Naive B cell (primary cell): ENCODE measurements at regions not wholly inside any gene's neighbourhood (a gene's known extent, or its start where the extent isn't known, plus 50 kb on each side); places are given as distances from the start of the nearest gene placed in this dataset.
A peak's percentile ranks its signal among the peaks of the same experiment; 100 is the strongest.

Experiments
- ATAC-seq, 2 donors: fragments of 150-1000 bp; cut with Tn5 transposase; 2 replicates each; pipeline ENCODE4 v1.10.0; 2021; ENCODE audit warnings: low read depth in 2 of 2, mild to moderate bottlenecking in 2 of 2, moderate library complexity in 2 of 2
- DNase-seq: peaks from one replicate; pipeline ENCODE4 v3.0.0; 2022
- H3K27ac Mint-ChIP-seq, 6 donors: one replicate each; pipeline ENCODE4 v1.8.0; 2020 to 2022; ENCODE audit warnings: mild to moderate bottlenecking in 6 of 6, mixed read lengths in 6 of 6, moderate library complexity in 5 of 6, inconsistent platforms in 2 of 6
- H3K27me3 Mint-ChIP-seq, 3 donors: one replicate each; pipeline ENCODE4 v1.8.0; 2021 to 2022; ENCODE audit warnings: mixed read lengths in 3 of 3, mild to moderate bottlenecking in 1 of 3
- H3K36me3 Mint-ChIP-seq, 2 donors: one replicate each; pipeline ENCODE4 v1.8.0; 2020 to 2022; ENCODE audit warnings: mixed read lengths in 2 of 2, inconsistent platforms in 1 of 2, mild to moderate bottlenecking in 1 of 2
- H3K4me1 Mint-ChIP-seq, 3 donors: one replicate each; pipeline ENCODE4 v1.8.0; 2020 to 2022; ENCODE audit warnings: mixed read lengths in 3 of 3, inconsistent platforms in 1 of 3, mild to moderate bottlenecking in 1 of 3, moderate library complexity in 1 of 3
- H3K4me3 Mint-ChIP-seq, 8 donors: one replicate each; pipeline ENCODE4 v1.8.0; 2020 to 2022; ENCODE audit warnings: mild to moderate bottlenecking in 8 of 8, mixed read lengths in 8 of 8, moderate library complexity in 8 of 8, inconsistent platforms in 2 of 8
- H3K9me3 Mint-ChIP-seq, 7 donors: one replicate each; pipeline ENCODE4 v1.8.0; 2020 to 2022; ENCODE audit warnings: mixed read lengths in 7 of 7, mild to moderate bottlenecking in 5 of 7, inconsistent platforms in 2 of 7, moderate library complexity in 1 of 7

DNA sequence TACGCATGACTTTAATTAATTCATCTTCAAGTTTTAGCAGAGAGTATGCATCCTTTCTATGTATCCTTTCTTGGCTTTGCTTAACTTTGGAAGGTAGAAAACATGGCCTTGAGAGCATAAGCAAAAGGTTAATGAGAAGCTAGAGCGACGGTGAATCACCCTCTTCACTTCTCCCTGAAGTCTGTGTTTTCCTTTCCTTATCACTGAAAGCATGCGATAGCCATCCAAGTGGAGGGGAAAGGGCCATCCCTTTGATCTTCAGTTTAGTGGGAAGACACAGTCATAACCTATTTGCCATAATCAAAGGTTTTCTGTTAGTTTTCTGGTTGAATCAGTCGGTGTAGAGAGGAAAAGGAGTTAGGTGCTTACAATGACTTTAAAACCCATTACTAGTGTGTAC, 354.0 kb upstream of the ROBO2 start:
- ATAC-seq (no peak), DNase-seq (no peak)
- peaks cover 0 to 14% (median 0%) of the 10 kb centered on the region in 7 donors for H3K9me3 Mint-ChIP-seq
- no peaks in the 10 kb centered on the region for H3K4me1 Mint-ChIP-seq
- no peaks in the 10 kb centered on the region for H3K36me3 Mint-ChIP-seq
- no peak overlapping the region for H3K4me3 Mint-ChIP-seq
- no peak overlapping the region for H3K27ac Mint-ChIP-seq
- H3K27me3 Mint-ChIP-seq, result no peaks in the 10 kb centered on the region

- no peak for DNase-seq
- Mint-ChIP-seq H3K9me3 (peaks cover 0 to 16% (median 0%) of the 10 kb centered on the region in 7 donors), H3K4me3 (no peak overlapping the region), H3K4me1 (no peaks in the 10 kb centered on the region), H3K27me3 (no peaks in the 10 kb centered on the region), H3K27ac (no peak overlapping the region), H3K36me3 (peaks cover 0 to 5% of the 10 kb centered on the region in 2 donors)
- ATAC-seq, result no peak
Observed at GRCh38 chr3:76687019-76687418, 352.9 kb upstream of the ROBO2 start.

DNA sequence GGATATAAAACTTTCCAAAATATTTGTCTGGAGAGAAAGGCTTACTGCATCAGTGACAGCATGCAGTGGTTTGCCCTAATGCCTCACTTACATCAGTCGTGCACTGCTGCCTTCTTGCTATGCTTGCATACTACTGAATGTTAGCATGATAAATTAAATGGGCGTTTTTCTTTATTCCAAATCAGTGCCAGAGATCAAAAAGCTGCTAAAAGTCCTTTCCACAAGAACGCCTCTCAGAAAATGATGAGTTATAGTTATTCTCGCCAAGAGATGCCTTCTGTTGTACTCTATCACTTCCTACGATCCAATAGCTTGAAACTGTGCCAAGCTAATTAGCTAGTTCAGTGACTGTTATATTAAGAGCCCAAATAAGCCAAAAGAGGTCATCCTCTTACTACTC, 345.8 kb upstream of the ROBO2 start:
- ATAC-seq (no peak), DNase-seq (no peak)
- H3K9me3 Mint-ChIP-seq, result peaks cover 0 to 19% (median 3%) of the 10 kb centered on the region in 7 donors
- H3K36me3 Mint-ChIP-seq, result peaks cover 0 to 5% of the 10 kb centered on the region in 2 donors
- no peak overlapping the region for H3K27ac Mint-ChIP-seq
- H3K4me1 Mint-ChIP-seq, result no peaks in the 10 kb centered on the region
- H3K4me3 Mint-ChIP-seq, result no peak overlapping the region
- H3K27me3 Mint-ChIP-seq, result no peaks in the 10 kb centered on the region

DNA sequence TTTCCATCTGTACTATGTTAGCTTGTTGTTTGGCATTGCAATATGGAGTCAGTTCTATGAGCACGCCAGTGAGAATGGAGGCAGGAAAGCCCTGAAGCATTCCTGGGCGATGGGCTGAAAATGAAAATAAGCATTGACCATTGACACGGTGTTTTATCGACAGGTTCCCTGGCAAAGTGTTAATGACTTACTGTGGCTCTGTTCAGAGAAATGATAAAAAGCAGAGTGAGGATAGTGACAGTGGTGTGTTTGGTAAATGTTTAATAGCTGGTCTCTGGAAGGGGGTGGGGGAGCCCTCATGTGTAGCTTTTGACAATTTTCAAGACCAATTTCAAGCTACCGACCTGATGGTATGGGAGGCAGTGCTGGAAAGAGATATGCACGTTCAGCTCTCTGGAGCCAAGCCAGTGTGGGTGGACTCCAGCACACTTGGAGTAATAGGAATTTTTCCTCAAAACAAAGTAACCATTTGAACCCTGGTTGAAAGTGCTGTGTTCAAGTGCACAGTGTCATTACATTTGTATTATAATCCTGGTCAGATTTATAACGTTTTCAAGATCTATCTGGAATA, 341.7 kb upstream of the ROBO2 start:
- ATAC-seq (no peak), DNase-seq (no peak)
- Mint-ChIP-seq H3K36me3 (no peaks in the 10 kb centered on the region), H3K27ac (no peak overlapping the region), H3K4me3 (no peak overlapping the region), H3K9me3 (peaks cover 0 to 8% (median 3%) of the 10 kb centered on the region in 7 donors), H3K4me1 (no peaks in the 10 kb centered on the region), H3K27me3 (no peaks in the 10 kb centered on the region)

DNA sequence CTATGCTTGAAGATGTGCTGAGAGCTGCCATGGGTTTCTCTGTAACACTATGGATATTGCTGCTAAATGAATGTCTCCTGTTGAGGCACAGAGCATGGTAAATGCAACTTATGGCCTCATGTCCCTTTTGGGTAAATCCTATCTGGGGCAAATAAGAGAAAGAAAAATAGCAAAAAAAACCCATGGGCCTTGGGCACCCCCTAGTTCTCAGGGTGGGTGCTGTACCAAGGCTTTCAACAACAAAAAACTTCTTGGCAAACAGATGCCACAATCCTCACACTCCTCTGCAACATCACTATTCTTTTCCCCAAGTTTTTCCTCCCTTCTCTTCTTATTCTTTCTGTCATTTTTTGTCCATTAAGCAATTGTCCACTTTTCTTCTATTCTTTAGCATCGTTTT, 340.1 kb upstream of the ROBO2 start:
- peak overlapping the region in 1 of 8 donors; percentile 29 for H3K4me3 Mint-ChIP-seq
- no peak for DNase-seq
- no peaks in the 10 kb centered on the region for H3K36me3 Mint-ChIP-seq
- no peak overlapping the region for H3K27ac Mint-ChIP-seq
- no peak for ATAC-seq
- no peaks in the 10 kb centered on the region for H3K27me3 Mint-ChIP-seq
- H3K4me1 Mint-ChIP-seq, result no peaks in the 10 kb centered on the region
- H3K9me3 Mint-ChIP-seq, result peaks cover 0 to 16% (median 3%) of the 10 kb centered on the region in 7 donors

DNA sequence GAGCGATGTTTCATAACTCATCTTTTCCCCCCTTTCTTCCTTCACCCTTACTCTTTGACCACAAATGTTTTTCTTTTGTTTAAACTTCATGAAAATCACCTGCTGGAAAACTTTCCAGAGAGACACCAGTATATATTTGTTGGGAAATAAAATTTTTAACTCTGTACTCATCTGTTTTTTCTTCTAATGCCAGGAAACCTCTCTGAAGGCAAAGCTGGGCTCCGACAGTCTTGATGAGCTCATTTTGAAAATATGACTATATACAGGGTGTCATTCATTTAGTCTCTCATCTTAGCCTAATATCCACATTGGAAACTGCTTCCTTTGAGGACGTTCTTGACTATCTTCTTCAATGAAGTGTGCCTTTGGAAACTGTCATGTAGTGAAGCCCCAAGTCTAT, 339.6 kb upstream of the ROBO2 start:
- DNase-seq, result no peak
- ATAC-seq, result no peak
- H3K36me3 Mint-ChIP-seq, result no peaks in the 10 kb centered on the region
- no peaks in the 10 kb centered on the region for H3K4me1 Mint-ChIP-seq
- no peaks in the 10 kb centered on the region for H3K27me3 Mint-ChIP-seq
- peaks cover 0 to 16% (median 3%) of the 10 kb centered on the region in 7 donors for H3K9me3 Mint-ChIP-seq
- H3K4me3 Mint-ChIP-seq, result no peak overlapping the region
- H3K27ac Mint-ChIP-seq, result no peak overlapping the region

- Mint-ChIP-seq H3K27ac (no peak overlapping the region), H3K27me3 (no peaks in the 10 kb centered on the region), H3K4me3 (no peak overlapping the region), H3K36me3 (no peaks in the 10 kb centered on the region), H3K4me1 (no peaks in the 10 kb centered on the region), H3K9me3 (peaks cover 0 to 16% (median 3%) of the 10 kb centered on the region in 7 donors)
- ATAC-seq (no peak), DNase-seq (no peak)
Observed at GRCh38 chr3:76702676-76703075, 337.2 kb upstream of the ROBO2 start.

DNA sequence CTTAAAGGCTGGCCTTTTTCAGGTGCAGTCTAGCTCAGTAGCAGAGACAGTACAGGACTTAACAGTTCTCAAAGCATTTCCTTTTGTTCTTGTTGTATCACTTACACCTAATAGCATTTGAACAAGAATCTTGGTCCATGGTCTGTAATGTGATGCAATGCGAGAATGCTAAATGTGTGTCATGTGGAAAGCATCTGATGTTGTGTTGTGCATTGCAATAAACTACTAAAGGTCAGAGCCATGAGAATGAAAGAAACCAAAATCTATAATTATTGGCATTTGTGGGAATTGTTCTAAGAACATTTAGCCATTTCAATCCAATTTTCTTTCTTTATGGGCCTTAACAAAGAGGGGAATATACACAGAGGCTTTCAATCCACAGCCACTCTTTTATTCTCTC, 324.5 kb upstream of the ROBO2 start:
- ATAC-seq, result no peak
- no peak for DNase-seq
- Mint-ChIP-seq H3K27me3 (no peaks in the 10 kb centered on the region), H3K36me3 (no peaks in the 10 kb centered on the region), H3K9me3 (peaks cover 0 to 14% (median 2%) of the 10 kb centered on the region in 7 donors), H3K4me1 (no peaks in the 10 kb centered on the region), H3K4me3 (no peak overlapping the region), H3K27ac (no peak overlapping the region)

GRCh38 chr3:76723366-76723765, 316.5 kb upstream of the ROBO2 start:
- no peak for ATAC-seq
- Mint-ChIP-seq H3K36me3 (no peaks in the 10 kb centered on the region), H3K4me3 (no peak overlapping the region)

GRCh38 chr3:76724075-76724474, 315.8 kb upstream of the ROBO2 start:
- Mint-ChIP-seq H3K36me3 (no peaks in the 10 kb centered on the region), H3K27me3 (no peaks in the 10 kb centered on the region), H3K9me3 (peaks cover 0 to 23% (median 0%) of the 10 kb centered on the region in 7 donors), H3K27ac (peak overlapping the region in 1 of 6 donors; percentile 15), H3K4me3 (no peak overlapping the region), H3K4me1 (no peaks in the 10 kb centered on the region)
- DNase-seq (no peak), ATAC-seq (no peak)

More at GRCh38 chr3:76723366-76723765, 316.5 kb upstream of the ROBO2 start:
- Mint-ChIP-seq H3K4me1 (no peaks in the 10 kb centered on the region), H3K27ac (no peak overlapping the region), H3K27me3 (no peaks in the 10 kb centered on the region), H3K9me3 (peaks cover 0 to 23% (median 0%) of the 10 kb centered on the region in 7 donors)
- DNase-seq, result no peak

GRCh38 chr3:76724706-76725105, 315.2 kb upstream of the ROBO2 start:
- H3K27me3 Mint-ChIP-seq, result no peaks in the 10 kb centered on the region
- ATAC-seq (no peak), DNase-seq (no peak)
- H3K9me3 Mint-ChIP-seq, result peaks cover 0 to 23% (median 0%) of the 10 kb centered on the region in 7 donors
- H3K27ac Mint-ChIP-seq, result no peak overlapping the region
- H3K4me1 Mint-ChIP-seq, result no peaks in the 10 kb centered on the region
- H3K4me3 Mint-ChIP-seq, result no peak overlapping the region
- no peaks in the 10 kb centered on the region for H3K36me3 Mint-ChIP-seq

DNA sequence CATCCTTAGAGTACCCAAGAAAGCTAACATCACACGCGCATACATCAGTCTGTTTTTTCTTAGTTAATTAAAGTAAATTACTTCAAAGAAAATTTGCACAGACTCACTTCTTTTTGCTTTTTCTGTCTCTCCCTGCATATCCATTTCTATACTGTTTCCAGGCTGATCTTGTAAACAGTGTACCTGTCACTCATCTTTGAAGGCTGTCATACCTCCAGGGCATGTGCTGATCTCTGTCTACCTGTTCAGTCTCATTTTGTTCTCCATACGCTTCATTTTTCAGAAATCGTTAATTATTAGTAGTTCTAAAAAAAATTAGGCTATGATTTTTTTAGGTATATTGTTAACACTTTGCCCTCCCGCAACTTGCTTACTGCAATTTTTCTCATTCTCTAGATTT, 313.9 kb upstream of the ROBO2 start:
- H3K36me3 Mint-ChIP-seq, result no peaks in the 10 kb centered on the region
- H3K9me3 Mint-ChIP-seq, result peaks cover 0 to 26% (median 0%) of the 10 kb centered on the region in 7 donors
- H3K4me3 Mint-ChIP-seq, result no peak overlapping the region
- H3K27me3 Mint-ChIP-seq, result no peaks in the 10 kb centered on the region
- no peak overlapping the region for H3K27ac Mint-ChIP-seq
- H3K4me1 Mint-ChIP-seq, result no peaks in the 10 kb centered on the region
- ATAC-seq (no peak), DNase-seq (no peak)

DNA sequence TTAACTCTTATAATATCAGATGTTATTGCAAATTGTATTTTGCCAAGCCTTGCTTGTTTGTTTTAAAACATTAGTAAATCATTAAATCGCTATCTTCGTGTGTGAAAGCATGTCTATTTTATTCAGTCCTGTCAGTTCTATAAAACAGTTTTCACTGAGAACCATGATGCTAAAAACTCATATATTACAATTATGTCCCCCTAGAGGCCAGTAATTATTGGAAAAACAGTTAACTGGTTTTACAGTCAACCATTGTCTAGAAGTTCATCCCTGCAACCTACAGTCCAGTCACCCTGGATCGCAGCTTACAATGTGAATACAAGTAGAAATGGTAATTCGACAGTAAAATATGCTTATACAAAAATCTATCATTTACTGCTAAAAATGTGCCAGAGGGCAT, 311.5 kb upstream of the ROBO2 start:
- Mint-ChIP-seq H3K4me3 (no peak overlapping the region), H3K27me3 (no peaks in the 10 kb centered on the region), H3K4me1 (no peaks in the 10 kb centered on the region), H3K36me3 (no peaks in the 10 kb centered on the region), H3K27ac (no peak overlapping the region), H3K9me3 (peaks cover 0 to 20% (median 7%) of the 10 kb centered on the region in 7 donors)
- no peak for DNase-seq
- no peak for ATAC-seq

GRCh38 chr3:76731471-76731870, 308.4 kb upstream of the ROBO2 start:
- Mint-ChIP-seq H3K36me3 (no peaks in the 10 kb centered on the region), H3K4me3 (no peak overlapping the region), H3K27me3 (no peaks in the 10 kb centered on the region), H3K4me1 (no peaks in the 10 kb centered on the region), H3K9me3 (peaks cover 2 to 18% (median 7%) of the 10 kb centered on the region in 7 donors), H3K27ac (no peak overlapping the region)
- no peak for ATAC-seq
- no peak for DNase-seq
